Neural progenitor cell (in vitro differentiated cells): ENCODE measurements at regions not wholly inside any gene's neighbourhood (a gene's known extent, or its start where the extent isn't known, plus 50 kb on each side); places are given as distances from the start of the nearest gene placed in this dataset.

Experiments
- CTCF ChIP-seq: fragments of 200-600 bp; sonication (generic); IDR thresholded peaks from 2 replicates; pipeline ENCODE4 v1.5.1; 2017; ENCODE audit warnings: antibody characterized with exemption, mild to moderate bottlenecking
- EZH2 ChIP-seq: fragments of 200-600 bp; sonication (generic); IDR thresholded peaks from 2 replicates; pipeline ENCODE4 v1.6.1; 2017; ENCODE audit warnings: antibody characterized with exemption, mild to moderate bottlenecking, moderate library complexity

GRCh38 chrX:39174241-39174771 lies 373.0 kb downstream of the MID1IP1 start:
- TF ChIP-seq EZH2 (no peak), CTCF (no peak)
